ENCODE measurements at regions not wholly inside any gene's neighbourhood (a gene's known extent, or its start where the extent isn't known, plus 50 kb on each side); places are given as distances from the start of the nearest gene placed in this dataset.

GRCh38 chr12:67526129-67526528, 122.4 kb upstream of the DYRK2 start:
- intact Hi-C loops (cut with DNase I; ENCODE audit: low total_unique reads) = no loop called here

GRCh38 chr12:67531051-67531450, 117.5 kb upstream of the DYRK2 start:
- Histone ChIP-seq H3K27me3 (no peaks in the 10 kb centered on the region), H3K36me3 (no peaks in the 10 kb centered on the region), H3K4me3 (no peak overlapping the region), H3K27ac (no peak overlapping the region), H3K9me3 (no peaks in the 10 kb centered on the region), H3K4me1 (peaks cover 0 to 5% (median 3%) of the 10 kb centered on the region in 4 donors)
- intact Hi-C loops (cut with DNase I; ENCODE audit: low total_unique reads) = no loop called here
- TF ChIP-seq POLR2A (IDR thresholded peaks at IDR 0.05) (no peak), POLR2AphosphoS5 (IDR thresholded peaks at IDR 0.05) (no peak), EP300 (IDR thresholded peaks at IDR 0.05) (no peak), CTCF (IDR thresholded peaks at IDR 0.05) (no peak)
- 75 to 96% (median 89%) methylated on average over 1 of the region's 1 CpG for WGBS, 5 donors
- no peak for DNase-seq

More at GRCh38 chr12:67526129-67526528, 122.4 kb upstream of the DYRK2 start:
- Histone ChIP-seq H3K4me3 (no peak overlapping the region), H3K4me1 (no peaks in the 10 kb centered on the region), H3K9me3 (no peaks in the 10 kb centered on the region), H3K36me3 (no peaks in the 10 kb centered on the region), H3K27me3 (no peaks in the 10 kb centered on the region), H3K27ac (no peak overlapping the region)
- no peak for DNase-seq
- TF ChIP-seq POLR2AphosphoS5 (IDR thresholded peaks at IDR 0.05) (no peak), CTCF (IDR thresholded peaks at IDR 0.05) (no peak), EP300 (IDR thresholded peaks at IDR 0.05) (no peak), POLR2A (IDR thresholded peaks at IDR 0.05) (no peak)

- intact Hi-C loops (cut with DNase I; ENCODE audit: low total_unique reads) = no loop called here
- Histone ChIP-seq H3K4me3 (no peak overlapping the region), H3K27ac (no peak overlapping the region), H3K36me3 (no peaks in the 10 kb centered on the region), H3K4me1 (peaks cover 0 to 5% (median 3%) of the 10 kb centered on the region in 4 donors), H3K27me3 (no peaks in the 10 kb centered on the region), H3K9me3 (no peaks in the 10 kb centered on the region)
- WGBS, 5 donors = 56 to 64% (median 61%) methylated on average over 3 of the region's 3 CpGs
- no peak for TF ChIP-seq POLR2AphosphoS5 (IDR thresholded peaks at IDR 0.05)
- no peak for DNase-seq
Observed at GRCh38 chr12:67531501-67531900, 117.0 kb upstream of the DYRK2 start.

GRCh38 chr12:67533159-67533558, 115.4 kb upstream of the DYRK2 start:
- DNase-seq = no peak
- Histone ChIP-seq H3K27me3 (no peaks in the 10 kb centered on the region), H3K36me3 (no peaks in the 10 kb centered on the region), H3K27ac (no peak overlapping the region), H3K4me1 (peaks cover 0 to 5% (median 3%) of the 10 kb centered on the region in 4 donors), H3K4me3 (no peak overlapping the region), H3K9me3 (no peaks in the 10 kb centered on the region)
- TF ChIP-seq CTCF (IDR thresholded peaks at IDR 0.05) = no peak
- no peak for TF ChIP-seq EP300 (IDR thresholded peaks at IDR 0.05)
- no peak for TF ChIP-seq POLR2AphosphoS5 (IDR thresholded peaks at IDR 0.05)
- TF ChIP-seq POLR2A (IDR thresholded peaks at IDR 0.05) = no peak
- intact Hi-C loops (cut with DNase I; ENCODE audit: low total_unique reads) = no loop called here
- 96 to 100% (median 99%) methylated on average over 1 of the region's 1 CpG for WGBS, 5 donors

GRCh38 chr12:67534046-67534445, 114.5 kb upstream of the DYRK2 start:
- TF ChIP-seq POLR2AphosphoS5 (IDR thresholded peaks at IDR 0.05) = no peak
- no peak for TF ChIP-seq POLR2A (IDR thresholded peaks at IDR 0.05)
- no peak for TF ChIP-seq EP300 (IDR thresholded peaks at IDR 0.05)
- no peak for TF ChIP-seq CTCF (IDR thresholded peaks at IDR 0.05)
- Histone ChIP-seq H3K27ac (no peak overlapping the region), H3K4me3 (no peak overlapping the region), H3K27me3 (no peaks in the 10 kb centered on the region), H3K4me1 (peaks cover 0 to 5% (median 3%) of the 10 kb centered on the region in 4 donors), H3K36me3 (no peaks in the 10 kb centered on the region), H3K9me3 (no peaks in the 10 kb centered on the region)
- 60 to 90% (median 82%) methylated on average over 3 of the region's 3 CpGs for WGBS, 5 donors
- intact Hi-C loops (cut with DNase I; ENCODE audit: low total_unique reads) = no loop called here
- DNase-seq = no peak

All from stomach (tissue), 8 donors.